ENCODE measurements at regions not wholly inside any gene's neighbourhood (a gene's known extent, or its start where the extent isn't known, plus 50 kb on each side); places are given as distances from the start of the nearest gene placed in this dataset.

GRCh38 chr5:57651127-57651526 is 168.5 kb upstream of the ACTBL2 start:
- Mint-ChIP-seq H3K27ac (ENCODE audit: unreplicated experiment) (no peak overlapping the region), H3K27me3 (ENCODE audit: unreplicated experiment) (no peaks in the 10 kb centered on the region), H3K36me3 (ENCODE audit: unreplicated experiment) (no peaks in the 10 kb centered on the region), H3K4me3 (ENCODE audit: unreplicated experiment) (no peak overlapping the region), H3K9me3 (ENCODE audit: unreplicated experiment) (peaks cover 2% of the 10 kb centered on the region), H3K4me1 (ENCODE audit: low read depth, unreplicated experiment) (no peaks in the 10 kb centered on the region)
- no peak for DNase-seq
- TF ChIP-seq CTCF (IDR thresholded peaks at IDR 0.05; ENCODE audit: partially characterized antibody, unreplicated experiment) = no peak

GRCh38 chr5:57650360-57651069 is 167.9 kb upstream of the ACTBL2 start:
- Mint-ChIP-seq H3K36me3 (ENCODE audit: unreplicated experiment) (no peaks in the 10 kb centered on the region), H3K27me3 (ENCODE audit: unreplicated experiment) (no peaks in the 10 kb centered on the region), H3K4me3 (ENCODE audit: unreplicated experiment) (no peak overlapping the region), H3K4me1 (ENCODE audit: low read depth, unreplicated experiment) (no peaks in the 10 kb centered on the region), H3K27ac (ENCODE audit: unreplicated experiment) (peak overlapping the region; percentile 41), H3K9me3 (ENCODE audit: unreplicated experiment) (peaks cover 2% of the 10 kb centered on the region)
- TF ChIP-seq CTCF (IDR thresholded peaks at IDR 0.05; ENCODE audit: partially characterized antibody, unreplicated experiment) = peak; percentile 84
- peak; percentile 17 for DNase-seq

GRCh38 chr5:57642698-57643097 is 160.1 kb upstream of the ACTBL2 start:
- no peaks in the 10 kb centered on the region for H3K36me3 Mint-ChIP-seq (ENCODE audit: unreplicated experiment)
- H3K27ac Mint-ChIP-seq (ENCODE audit: unreplicated experiment) = no peak overlapping the region
- no peak overlapping the region for H3K4me3 Mint-ChIP-seq (ENCODE audit: unreplicated experiment)
- no peaks in the 10 kb centered on the region for H3K4me1 Mint-ChIP-seq (ENCODE audit: low read depth, unreplicated experiment)
- no peak for TF ChIP-seq CTCF (IDR thresholded peaks at IDR 0.05; ENCODE audit: partially characterized antibody, unreplicated experiment)
- H3K9me3 Mint-ChIP-seq (ENCODE audit: unreplicated experiment) = no peaks in the 10 kb centered on the region
- H3K27me3 Mint-ChIP-seq (ENCODE audit: unreplicated experiment) = no peaks in the 10 kb centered on the region
- no peak for DNase-seq

GRCh38 chr5:57642066-57642465 is 159.5 kb upstream of the ACTBL2 start:
- Mint-ChIP-seq H3K27ac (ENCODE audit: unreplicated experiment) (no peak overlapping the region), H3K4me1 (ENCODE audit: low read depth, unreplicated experiment) (no peaks in the 10 kb centered on the region), H3K9me3 (ENCODE audit: unreplicated experiment) (no peaks in the 10 kb centered on the region), H3K27me3 (ENCODE audit: unreplicated experiment) (no peaks in the 10 kb centered on the region), H3K4me3 (ENCODE audit: unreplicated experiment) (no peak overlapping the region), H3K36me3 (ENCODE audit: unreplicated experiment) (no peaks in the 10 kb centered on the region)
- DNase-seq = no peak
- TF ChIP-seq CTCF (IDR thresholded peaks at IDR 0.05; ENCODE audit: partially characterized antibody, unreplicated experiment) = no peak

GRCh38 chr5:57635146-57635777 is 152.7 kb upstream of the ACTBL2 start:
- Mint-ChIP-seq H3K4me1 (ENCODE audit: low read depth, unreplicated experiment) (no peaks in the 10 kb centered on the region), H3K27me3 (ENCODE audit: unreplicated experiment) (no peaks in the 10 kb centered on the region), H3K4me3 (ENCODE audit: unreplicated experiment) (no peak overlapping the region), H3K27ac (ENCODE audit: unreplicated experiment) (no peak overlapping the region), H3K9me3 (ENCODE audit: unreplicated experiment) (no peaks in the 10 kb centered on the region), H3K36me3 (ENCODE audit: unreplicated experiment) (no peaks in the 10 kb centered on the region)
- TF ChIP-seq CTCF (IDR thresholded peaks at IDR 0.05; ENCODE audit: partially characterized antibody, unreplicated experiment) = no peak
- DNase-seq = no peak
